HG03175 (cell line): ENCODE measurements at regions not wholly inside any gene's neighbourhood (a gene's known extent, or its start where the extent isn't known, plus 50 kb on each side); places are given as distances from the start of the nearest gene placed in this dataset.

Experiments
- ATAC-seq: cut with Tn5 transposase; IDR thresholded peaks from one replicate; pipeline ENCODE4 v1.9.1; 2021; ENCODE audit warnings: mild to moderate bottlenecking, moderate library complexity; ENCODE audit not compliant: unreplicated experiment

DNA sequence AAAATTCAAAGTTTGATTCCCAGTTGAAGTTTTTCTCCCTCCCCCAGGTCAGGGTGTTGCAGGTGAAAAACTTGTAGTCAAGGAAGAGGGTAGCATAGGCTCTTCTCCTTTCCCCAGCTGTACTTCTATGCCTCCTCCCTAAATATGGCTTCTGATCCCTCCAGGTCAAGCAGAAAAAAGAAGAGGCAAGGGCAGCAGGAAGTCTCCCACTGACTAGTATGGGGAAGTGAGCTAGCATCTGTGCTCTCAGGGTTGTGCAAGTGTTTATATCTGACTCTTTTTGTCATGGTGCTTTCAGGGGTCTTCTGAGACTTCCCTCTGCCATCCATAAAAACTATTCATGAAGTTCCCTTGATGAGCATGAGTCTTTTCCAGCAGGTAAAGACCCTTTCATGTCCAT, 76.0 kb downstream of the ATPSCKMT start:
- ATAC-seq, result no peak

DNA sequence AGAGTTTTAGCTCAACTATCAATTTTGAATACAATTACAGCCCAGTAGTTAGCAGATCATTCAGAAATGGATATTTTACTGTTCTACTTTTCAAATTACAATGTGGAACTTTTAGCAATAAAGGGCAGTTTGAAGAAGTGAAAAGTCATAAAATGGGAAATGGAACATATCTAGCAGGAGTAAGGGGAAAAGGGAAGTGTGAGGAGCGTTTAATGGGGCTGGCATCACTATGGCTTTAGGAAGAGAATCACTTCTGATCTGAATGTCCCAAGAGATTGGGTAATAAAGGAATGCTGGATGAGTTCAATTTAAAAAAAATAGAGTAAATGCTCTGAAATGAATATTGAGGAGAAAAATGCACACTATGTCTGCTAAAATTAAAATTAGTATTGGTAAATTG, 77.4 kb downstream of the ATPSCKMT start:
- ATAC-seq, result no peak

DNA sequence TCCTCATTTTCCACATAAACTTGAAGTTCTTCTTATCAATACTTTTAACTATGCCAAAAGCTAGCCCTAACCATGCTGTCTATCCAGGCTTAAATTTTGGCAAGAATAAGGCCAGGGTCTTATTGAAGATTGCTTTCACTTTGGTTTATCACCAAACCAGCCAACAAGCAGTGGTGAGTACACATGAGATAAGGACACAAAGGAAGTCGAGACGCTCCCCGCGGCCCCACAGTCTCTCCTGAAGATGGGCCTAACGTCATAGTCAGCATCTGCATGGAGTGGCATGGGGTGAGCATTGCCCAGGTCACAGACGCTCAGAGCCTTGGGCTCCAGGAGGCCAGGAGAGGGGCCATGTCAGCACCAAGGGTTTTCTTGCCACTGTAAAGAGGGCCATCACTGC, 80.3 kb downstream of the ATPSCKMT start:
- ATAC-seq, result no peak

DNA sequence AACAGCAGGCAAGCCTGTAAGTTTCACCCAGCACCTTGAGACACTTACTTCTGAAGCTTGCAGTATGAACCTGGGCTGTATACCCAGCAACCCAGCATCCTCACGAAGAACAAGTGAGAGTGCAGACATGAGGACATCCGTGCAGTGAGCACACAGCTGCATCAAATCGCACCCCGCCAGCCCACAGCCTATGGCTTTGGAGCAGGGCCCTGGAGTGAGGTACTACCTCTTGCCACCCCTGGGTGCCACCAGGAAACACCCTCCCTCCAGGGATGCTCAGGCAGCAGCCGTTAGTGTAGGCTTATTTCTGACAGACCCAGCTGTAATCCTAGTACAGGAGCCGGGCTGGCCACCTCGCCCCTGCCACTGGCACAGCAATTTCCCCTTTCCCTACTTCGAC, 81.4 kb downstream of the ATPSCKMT start:
- ATAC-seq, result no peak

DNA sequence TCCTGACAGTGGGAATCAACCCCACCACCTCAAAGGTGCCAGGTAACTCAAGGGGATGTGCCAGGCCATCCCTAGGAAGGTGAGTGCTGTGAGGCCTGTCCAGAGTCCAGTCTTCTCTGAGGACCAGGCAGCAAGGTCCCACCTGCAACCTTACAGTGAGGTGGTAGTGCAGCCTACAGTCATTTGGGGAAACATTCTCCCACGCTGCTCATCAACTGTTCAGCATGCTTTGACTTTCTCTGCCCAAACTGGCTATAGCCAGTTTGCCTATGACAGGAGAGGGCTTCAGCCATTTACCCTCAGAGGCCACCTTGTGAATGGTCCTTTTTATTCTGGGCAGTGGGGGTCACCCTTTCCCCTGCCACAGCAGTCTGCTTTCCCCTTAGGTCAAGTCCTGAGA, 81.9 kb downstream of the ATPSCKMT start:
- no peak for ATAC-seq

DNA sequence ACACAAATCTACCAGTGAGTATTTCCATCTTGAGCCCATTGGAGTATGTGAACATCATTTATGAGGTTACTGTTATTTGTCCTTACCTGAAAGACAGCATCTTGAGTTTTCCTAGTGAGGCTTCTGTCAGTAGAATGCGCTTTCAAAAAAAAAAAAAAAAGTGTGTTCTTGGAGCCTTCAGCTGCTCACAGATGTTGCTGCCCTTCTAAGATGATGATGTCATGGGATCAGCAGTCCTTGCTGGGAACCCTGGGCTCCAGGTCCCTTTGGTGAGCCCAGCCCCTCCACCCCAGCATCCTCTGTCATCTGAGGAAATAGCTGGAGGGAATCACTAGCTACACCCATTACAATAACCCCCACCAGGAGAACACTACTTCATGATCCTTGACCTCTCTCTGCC, 83.3 kb downstream of the ATPSCKMT start:
- no peak for ATAC-seq

DNA sequence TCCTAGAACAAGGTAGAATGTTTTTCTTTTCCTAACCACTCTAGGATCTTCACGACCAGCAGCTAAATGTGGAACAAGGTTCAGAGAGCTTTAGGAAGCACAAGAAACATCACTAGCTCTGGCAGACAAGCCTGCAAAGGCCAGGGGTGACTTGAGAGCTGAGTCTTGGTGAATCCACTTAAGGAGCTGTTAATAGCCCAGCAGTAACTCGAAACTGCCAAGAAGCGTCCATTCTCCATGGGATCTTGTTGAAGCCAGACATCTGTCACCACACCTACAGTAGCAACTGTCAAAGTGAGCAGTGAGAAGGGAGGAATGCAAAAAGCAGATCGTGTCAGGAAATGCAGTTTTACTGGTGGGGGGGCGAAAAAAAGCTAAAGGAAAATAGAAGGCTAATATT, 87.2 kb downstream of the ATPSCKMT start:
- no peak for ATAC-seq

DNA sequence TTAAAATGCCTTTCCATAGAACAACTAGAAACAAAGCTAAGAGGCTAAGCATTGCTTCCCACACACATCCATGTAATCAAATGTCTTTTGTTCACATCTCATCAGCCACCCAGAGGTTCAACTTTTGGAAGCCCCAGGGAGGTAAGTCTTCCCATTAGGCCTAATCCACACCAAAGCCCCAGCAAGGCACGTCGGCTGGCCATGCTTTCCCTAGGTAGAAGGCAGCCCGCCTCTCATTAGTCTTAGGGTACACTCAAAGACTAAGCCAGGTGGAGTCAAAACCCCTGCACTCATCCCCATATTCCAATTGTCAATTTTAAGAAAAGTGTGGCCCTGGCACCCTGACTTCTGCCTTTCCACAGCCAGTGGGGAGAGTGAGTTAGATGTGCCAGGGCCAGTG, 87.9 kb downstream of the ATPSCKMT start:
- no peak for ATAC-seq

DNA sequence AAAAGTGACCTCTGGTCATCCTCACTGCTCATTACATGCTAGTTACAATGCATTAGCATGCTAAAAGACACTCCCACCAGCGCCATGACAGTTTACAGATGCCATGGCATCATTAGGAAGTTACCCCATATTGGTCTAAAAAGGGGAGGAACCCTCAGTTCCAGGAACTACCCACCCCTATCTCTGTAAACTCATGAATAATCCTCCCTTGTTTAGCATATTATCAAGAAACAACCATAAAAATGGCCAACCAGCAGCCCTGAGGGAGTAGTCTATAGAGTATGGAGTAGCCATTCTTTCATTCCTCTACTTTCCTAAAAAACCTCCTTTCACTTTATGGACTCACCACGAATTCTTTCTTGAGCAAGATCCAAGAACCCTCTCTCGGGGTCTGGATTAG, 89.4 kb downstream of the ATPSCKMT start:
- no peak for ATAC-seq

DNA sequence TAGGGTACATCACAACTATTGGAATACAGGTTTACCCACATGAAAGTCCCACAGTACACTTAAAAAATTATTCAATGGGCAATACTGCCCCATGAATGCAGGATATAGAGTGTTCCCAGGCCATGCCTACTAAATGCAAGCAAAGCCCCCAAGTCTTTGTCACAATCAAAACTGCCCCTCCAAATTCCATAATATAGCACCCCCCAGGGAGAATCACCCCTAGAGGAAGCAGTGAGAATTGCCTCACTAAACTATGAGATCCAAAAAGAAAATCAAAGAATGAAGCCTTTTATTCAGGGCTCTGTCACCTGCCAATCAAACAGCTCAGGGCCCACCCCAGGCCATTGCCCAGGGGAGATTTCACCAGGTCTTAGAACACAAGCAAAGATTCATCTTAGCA, 90.8 kb downstream of the ATPSCKMT start:
- no peak for ATAC-seq

DNA sequence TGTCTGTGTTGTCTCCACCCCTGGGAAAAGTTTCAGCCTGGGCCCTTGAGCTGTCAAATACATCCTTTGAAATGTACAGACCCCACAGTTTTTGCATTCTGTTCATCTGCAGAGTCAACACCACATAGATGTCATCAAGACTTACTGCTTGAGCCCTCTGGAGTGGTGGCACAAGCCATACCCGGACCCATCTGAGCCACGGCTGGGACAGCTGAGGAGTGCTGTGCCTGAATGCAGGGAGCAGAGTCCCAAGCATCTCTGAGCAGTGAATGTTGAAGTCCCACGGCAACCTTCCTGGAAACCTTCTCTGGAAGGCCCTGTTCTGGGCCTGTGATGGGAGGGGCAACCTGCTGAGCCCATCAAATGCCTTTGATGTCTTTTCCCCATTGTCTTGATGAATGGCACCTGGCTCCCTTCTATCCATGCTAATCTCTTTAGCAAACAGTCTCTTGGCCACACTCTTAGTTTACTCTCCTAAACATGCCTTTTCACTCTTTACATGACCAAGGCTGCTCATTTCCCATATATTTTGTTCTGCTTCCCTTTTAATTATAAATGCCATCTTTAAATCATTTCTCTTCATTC, 92.5 kb downstream of the ATPSCKMT start:
- no peak for ATAC-seq

DNA sequence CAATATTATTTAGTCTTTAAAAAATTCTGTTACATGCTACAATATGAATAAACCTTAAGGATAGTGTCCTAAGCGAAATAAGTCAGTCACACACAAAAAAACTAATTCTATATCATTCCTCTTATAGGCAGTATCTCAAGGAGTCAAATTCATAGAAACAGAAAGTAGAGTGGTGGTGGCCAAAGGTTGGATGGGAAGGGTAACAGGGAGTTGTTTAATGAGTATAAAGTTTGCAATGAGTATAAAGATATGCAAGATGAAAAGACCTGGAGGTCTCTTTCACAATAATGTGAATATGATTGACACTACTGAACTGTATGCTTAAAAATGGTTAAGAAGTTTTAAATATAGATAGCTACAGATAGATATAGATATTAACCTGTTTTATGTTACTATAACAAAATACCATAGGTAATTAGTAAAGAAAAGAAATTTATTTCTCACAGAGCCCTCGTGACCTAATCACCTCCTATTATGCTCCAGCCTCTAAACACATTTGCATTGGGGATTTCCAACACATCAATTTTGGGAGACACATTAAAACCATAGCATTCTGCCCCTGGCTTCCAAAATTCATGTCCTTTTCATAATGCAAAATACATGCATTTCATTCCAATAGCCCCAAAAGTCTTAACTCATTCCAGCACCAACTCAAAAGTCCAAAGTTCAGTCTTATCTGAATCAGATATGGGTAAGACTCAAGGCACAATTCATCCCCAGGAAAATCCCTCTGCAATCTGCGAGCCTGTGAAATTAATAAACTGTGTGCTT, 93.6 kb downstream of the ATPSCKMT start:
- no peak for ATAC-seq

DNA sequence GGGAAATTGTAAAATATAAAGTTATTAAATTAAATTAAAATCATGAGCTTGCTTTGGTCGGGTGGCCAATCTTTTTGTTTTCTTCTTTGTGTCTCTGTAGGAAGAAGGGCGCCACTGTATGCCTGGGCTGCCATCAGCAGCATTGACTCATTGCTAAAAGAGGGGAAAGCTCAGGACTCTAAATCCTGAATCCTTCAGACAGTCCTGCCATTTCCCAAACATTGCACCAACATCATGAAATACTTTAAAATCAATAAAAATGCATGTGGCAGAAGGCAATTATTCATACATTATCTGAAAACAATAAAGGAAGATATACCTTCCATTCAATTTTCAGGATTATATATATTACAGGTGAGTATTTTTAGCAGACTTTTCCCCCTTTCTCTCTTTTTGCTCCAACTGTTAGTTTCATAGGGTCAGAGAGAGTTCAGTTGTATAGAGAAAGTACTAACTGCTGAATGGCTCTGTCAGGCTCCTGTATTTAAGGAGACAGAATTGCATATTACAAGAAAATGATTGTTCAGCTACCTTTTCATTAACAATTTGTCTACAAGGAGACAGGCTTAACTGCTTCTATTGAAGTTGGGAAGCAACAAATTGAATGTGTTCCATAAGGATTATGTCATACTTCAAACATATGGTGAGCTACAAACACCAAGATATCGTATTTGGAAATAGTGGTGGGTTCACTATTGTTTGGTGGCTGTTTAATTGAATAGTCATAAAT, 95.7 kb downstream of the ATPSCKMT start:
- ATAC-seq, result no peak

DNA sequence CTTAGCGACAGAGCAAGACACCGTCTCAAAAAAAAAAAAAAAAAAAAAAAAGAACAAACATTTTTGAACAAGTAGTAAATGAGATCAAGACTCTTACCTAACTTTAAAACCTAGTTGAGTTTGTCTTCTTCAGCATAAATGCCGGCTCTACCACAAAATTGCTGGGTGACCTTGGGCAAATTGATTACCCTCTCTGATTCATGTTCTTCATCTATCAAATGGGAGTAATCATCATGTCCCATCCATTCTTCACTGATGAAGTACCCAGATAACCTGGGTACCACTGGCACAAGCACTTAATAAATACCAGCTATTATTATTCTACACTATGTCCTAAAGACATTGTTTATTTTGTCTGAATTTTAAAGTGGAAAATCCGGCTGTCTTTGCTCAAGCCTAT, 96.3 kb downstream of the ATPSCKMT start:
- ATAC-seq, result no peak

DNA sequence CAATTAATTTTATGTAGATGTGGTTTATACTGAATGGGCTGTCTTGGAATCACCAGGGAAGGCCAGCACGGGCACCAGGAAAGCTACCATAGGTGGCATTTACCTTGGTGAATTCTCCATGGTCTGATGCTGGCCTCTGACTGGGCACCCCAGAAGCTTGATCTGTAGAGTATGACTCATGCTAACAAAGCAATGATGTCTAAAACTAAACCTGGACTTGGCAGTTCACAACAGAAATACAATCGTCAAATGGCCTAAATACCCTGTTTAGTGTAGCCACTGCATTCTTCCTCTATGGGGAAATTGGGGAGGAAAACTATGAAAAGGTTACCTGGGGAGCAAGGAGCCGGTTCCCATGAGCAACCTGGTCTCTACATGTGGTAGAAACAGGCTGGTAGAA, 98.0 kb downstream of the ATPSCKMT start:
- ATAC-seq, result no peak

DNA sequence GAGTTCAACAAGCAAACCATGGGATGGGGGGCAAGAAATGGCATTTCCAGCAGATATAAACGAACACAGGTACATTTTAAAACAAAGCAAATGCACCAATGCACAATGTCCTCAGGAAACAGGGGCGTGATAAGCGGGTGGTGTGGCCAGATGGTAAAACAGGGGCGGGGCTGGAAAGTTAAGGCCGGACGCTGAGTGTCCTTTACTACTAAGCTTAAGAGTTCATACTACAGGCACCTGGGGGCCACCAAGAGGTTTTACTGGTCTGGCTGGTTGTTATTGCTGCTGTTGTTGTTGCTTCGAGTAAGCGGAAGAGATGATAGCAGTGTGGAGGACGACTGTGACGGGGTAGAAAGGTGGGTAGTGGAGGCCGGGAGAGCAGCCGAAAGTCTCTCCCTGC, 99.8 kb downstream of the ATPSCKMT start:
- ATAC-seq, result no peak

DNA sequence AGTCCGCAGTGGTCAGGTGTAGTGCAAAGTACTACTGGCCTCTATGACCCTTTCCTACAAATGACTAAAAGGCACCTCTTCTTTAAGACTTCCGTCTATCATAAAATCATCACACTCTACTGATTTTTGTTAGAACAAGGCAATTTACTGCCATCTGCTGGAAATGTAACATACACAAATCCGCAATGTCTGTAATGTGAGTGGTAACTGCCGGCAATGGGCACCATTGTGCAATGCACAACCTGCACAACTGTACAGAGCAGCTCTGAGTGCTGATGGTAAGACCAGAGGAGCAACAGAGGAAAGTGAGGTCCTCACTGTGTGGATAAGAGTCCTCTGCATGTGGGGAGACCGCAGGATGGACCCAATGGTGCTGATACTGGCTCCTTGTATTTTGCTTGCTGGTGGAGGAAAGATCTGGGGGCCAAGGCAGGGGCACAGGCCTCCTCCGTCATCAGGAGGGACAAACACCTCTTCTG, 103.7 kb downstream of the ATPSCKMT start:
- no peak for ATAC-seq

DNA sequence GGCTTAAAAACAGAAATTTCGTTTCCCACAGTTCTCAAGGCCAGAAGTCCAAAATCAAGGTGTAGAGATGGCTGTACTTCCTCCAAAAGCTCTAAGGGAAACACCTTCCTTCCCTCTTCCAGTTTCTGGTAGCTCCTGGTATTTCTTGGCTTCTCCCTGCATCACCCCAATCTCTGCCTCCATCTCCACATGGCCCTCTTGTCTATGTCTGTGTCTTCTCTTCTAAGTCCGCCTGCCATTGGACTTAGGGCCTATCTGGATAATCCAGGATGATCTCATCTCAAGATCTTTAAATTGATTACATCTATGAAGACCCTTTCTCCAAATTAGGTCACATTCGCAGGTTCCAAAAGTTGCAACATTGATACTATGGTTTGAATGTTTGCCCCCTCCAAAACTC, 105.6 kb downstream of the ATPSCKMT start:
- ATAC-seq, result no peak

DNA sequence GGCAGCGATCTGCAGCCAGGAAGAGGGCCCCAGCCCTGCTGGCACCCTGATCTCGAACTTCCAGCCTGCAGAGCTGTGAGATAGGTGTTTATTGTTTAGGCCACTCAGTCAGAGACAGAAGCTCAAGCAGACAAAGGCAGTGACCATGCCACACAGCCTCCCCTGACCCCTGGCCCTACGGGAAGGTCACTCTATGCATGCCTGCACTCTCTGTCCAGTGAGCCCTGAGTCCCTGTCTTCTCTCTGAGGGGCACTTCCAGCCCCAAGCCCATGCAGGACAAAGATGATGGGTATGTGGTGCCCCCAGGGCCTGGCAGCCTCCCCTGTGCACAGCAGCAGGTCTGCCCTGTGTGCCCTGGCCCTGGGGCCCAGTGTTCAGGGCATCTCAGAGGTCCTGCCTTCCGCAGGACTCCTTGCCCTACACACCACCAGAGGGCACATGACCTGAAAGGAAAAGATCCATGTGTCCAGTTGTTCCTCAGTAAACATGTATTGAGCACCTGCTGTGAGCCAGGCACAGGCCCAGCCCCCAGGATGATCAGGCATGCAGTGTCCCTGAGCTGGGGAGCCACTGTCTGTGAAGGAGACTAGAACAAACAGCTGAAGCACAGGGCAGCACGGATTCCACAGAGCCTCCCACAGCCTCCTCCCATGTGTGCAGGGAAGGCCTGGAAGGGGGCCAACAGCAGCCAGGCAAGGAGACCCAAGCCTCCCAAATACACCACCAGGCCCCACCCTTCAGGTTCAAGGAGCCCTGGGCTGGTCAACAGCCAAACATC, 109.3 kb downstream of the ATPSCKMT start:
- no peak for ATAC-seq

DNA sequence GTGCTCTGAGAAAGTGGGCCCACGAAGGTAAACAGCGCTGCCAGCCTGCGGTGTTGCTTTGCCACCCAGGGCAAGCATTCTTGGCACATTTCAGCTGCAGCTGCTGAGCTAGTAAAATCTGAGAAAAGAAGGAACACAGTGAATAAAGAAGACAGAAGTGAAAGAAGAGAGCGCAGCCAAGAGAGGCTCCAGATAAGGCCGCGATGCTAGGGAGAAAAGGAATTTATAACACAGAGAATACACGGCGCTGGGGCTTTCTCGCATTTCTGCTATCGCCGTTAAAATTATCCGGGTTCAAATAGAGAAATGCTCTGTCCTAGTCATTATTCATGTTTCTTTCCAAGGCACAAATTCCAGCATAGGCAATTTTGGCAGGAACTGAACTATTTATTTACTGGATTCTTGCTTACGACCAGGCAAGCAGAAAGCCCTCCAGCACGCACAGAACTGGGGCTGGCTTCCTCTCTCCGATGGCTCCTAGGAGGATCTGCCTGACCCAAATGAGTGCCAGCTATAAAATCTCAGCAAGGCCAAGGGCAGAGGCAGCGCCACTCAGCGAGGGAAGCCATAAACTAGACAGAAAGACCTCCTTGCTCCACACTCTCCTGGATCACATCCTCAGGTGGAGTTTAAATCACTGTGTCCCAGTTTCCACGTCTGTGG, 111.2 kb downstream of the ATPSCKMT start:
- ATAC-seq, result no peak

DNA sequence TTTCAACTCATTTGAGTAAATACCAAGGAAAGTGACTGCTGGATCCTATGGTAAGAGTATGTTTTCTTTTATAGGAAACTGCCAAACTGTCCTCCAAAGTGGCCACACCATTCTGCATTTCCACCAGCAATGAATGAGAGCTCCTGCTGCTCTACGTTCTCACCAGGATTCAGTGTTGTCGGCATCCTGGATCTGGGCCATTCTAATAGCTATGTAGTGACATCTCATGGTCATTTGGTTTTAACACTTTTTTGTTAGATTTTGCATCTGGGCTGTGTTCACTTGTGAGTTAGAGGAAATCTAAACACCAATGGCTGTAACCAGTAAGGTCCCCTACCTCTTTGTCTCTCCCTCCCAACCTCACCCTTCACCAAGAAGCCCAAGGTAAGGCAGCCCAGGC, 115.9 kb downstream of the ATPSCKMT start:
- ATAC-seq, result no peak
